ENCODE measurements at regions not wholly inside any gene's neighbourhood (a gene's known extent, or its start where the extent isn't known, plus 50 kb on each side); places are given as distances from the start of the nearest gene placed in this dataset.

DNA sequence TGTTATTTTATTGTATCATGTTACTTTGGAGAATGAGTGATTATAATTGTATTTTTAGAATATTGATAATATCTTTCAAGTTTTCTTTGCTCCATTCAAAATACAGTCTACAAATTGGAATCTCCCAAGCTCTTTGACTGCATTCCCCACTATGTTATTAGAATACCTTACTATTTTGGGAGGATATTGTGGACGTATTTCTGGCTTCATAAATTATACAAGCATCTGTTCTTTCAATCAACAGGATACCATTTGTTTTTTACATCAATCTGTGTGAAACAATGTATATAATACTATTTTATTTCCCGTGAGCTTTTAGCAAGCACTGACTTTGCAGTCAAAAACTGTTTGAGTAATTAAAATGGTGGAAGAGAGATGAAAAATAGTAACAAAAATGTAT lies 226.5 kb downstream of the PTPRC start:
- DNase-seq, result no peak

DNA sequence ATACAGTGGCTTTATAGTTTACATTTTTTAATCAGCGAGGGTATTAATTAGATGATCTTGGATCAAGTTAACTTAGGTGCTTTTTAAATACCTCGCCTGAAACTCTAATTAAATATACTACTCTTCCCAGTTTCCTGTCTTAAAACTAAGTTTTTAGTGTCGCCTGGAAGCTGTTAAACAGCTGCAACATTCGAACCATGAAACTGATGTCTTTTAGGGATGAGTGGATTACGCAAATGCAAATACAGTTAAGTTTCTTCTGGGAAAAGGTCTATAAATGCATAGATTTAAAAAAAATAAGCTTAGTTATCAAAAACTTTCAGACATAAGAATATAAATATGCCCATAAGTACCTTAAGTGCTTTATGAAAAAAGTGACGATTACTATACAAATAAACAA lies 228.3 kb downstream of the PTPRC start:
- DNase-seq, result no peak

DNA sequence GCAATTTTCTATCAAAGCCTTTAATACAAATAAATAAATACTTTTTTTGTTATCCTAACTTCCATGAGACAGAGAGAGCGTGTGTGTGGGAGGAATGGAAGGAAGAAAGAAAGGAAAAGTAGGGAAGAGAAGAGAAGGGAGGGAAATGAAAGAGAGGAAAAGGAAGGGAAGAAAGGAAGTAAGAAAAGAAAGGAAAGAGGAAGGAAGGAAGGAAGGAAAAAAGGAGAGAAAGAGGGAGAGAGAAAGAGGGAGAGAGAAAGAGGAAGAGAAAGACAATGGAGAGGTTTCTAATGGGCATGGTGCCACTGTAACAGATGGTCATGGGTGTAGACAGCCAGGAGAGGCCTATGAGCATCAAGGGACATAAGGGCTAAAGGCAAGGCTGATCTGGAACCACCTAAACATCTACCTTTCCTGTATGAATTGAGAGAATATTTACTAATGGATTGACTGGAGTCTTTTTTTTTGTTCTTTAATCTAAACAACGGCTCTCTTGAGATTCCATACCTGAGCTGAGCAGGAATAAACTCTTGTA lies 234.9 kb downstream of the PTPRC start:
- DNase-seq, result no peak

DNA sequence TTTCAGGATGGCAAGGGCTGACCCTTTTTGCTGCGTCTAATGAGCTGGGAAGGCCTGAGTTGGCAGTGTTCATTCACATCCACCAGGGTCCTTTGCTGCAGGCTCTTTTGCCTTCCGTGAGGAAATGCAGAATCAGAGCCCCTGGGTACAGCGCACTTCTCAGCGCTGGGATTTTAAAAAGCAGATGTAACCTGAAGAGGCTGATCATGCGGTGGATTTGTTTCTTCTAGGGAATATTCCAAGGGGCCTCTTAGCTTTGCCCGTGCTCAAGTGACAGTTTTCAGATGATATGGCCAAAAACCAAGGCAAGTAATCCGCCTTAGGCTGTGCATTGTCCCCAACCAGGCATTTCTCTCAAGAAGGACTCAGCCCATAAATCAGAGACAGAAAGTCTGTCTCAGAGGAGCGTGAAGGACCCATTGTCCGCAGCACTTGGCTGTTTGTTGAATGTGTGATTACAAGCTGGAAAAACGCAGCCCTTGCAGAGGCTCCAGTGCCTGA lies 237.6 kb downstream of the PTPRC start:
- DNase-seq, result peak; percentile 56 to 75

DNA sequence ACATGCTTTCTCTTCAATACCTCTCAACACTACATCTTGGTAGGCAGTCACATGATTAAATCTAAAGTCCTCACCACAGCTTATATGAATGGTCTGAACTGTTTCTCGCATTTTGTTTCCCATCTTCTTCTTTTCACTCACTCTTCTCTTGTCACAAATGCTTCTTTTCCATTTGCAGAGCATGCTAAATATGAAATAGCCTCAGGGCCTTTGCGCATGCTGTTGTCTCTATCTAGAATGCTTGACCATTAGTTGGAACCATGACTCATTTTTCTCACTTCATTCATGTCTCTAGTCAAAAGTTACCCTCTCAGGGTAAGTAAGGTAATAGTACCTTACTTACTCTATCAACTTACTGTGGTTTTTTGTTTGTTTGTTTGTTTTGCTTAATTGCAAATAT lies 239.7 kb downstream of the PTPRC start:
- no peak for DNase-seq

DNA sequence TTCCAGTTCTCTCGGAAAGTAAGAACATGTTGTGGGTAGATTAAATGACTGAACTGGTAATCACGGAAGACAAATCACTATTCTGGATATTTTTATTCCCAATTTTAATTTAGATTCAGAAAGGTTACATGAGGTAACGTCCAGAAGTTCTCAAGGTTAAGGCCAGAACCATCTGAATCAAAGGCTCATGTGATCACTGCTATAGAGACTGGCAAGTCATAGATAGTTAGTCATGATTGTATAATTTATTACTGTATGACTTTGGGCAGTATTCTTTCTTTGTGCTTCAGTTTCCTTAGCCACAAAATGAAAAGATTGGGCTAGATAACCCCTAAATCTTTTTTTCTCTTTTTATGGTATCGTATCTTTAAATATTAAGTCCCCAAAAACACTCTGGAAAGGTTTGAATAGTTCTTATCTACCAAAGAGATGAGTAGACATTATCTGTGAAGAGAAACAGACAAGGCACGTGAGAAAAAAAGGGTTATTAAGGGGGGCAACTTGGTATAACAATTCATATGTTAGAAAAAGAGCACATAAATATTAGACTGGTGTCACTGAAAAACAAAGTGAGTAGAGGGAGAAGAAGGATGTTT lies 241.0 kb downstream of the PTPRC start:
- no peak for DNase-seq

DNA sequence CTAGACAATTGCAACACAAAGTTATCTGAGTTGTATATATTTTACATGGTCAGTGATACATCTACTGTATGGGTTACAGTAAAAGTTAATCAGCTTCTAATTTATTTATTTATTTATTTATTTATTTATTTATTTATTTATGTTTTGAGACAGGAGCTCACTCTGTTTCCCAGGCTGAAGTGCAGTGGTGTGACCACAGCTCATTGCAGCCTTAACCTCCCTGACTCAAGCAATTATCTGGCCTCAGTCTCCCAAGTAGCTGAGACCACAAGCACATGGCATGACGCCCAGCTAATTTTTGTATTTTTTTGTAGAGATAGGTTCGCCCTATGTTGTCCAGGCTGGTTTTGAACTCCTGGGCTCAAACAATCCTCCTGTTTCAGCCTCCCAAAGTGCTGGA lies 241.6 kb downstream of the PTPRC start:
- DNase-seq, result no peak

DNA sequence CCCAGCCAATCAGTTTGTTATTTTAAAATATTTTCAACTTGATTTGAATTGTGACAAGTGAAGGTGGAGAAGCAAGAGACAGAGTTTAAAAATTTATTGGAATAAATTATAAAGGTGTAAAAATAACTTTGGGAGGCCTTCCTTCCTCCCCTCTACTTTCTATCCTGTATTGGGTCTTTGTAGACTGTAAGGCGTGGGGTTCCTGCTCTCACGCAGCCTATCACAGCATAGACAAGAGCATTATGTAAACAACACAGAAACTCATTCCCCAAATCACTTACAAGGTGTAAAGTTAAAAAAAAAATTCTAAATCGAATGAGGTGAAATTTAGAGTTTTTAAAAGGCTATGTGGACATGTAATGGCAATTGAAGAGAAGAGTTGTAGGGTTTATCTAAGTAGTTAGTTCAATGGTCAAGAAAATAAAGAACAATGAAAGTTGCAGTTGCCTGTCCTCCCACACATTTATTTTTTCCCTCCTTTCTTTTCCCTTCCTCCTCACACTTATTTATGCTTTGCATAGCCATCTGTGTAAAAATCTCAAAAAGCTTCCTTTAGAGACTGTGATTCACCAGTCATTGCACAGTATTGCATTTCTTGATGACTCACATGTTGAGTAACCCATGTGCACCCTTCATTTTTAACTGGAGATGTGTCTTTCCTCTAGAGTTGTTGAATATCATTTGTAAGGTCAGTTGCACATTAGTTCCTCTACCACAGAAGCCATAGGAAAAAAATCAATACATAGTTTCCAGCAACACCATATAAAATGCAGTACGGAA lies 242.2 kb downstream of the PTPRC start:
- DNase-seq, result no peak

DNA sequence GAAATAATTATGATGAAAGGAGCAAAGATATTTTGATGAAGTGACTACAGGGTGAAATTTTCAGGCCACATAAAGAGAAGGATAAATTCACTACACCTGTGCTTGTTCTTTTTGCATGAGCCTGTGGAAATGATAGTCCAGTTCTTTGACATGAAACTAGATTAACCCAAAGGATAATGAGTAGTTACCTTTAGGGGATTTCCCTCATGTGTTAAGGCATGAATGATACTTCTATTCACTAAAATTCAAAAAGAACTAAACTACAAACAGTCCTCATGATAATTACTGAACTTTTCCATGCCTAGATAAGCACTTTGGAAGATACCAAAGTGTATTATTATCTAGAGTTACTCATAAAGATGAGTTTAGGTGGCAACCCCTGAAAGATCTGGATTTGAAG lies 244.3 kb downstream of the PTPRC start:
- no peak for DNase-seq

DNA sequence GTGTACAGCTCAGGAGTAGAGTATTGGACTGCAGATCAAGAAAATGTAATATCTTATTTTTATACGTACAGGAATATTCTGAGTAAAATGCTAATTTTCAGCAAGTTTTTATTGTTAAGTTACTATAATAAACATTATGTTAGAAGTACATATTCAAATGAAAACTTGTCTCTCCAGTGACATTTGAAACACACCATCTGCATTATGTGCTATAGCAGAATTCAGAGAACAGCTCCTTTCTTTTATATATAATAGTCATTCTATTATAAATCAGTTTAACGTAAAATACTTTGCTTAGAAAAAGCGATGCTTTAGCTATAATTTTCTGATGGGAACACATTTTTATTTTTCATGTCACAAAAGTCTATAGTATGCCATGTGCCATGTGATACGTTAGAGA lies 249.0 kb downstream of the PTPRC start:
- DNase-seq, result no peak

DNA sequence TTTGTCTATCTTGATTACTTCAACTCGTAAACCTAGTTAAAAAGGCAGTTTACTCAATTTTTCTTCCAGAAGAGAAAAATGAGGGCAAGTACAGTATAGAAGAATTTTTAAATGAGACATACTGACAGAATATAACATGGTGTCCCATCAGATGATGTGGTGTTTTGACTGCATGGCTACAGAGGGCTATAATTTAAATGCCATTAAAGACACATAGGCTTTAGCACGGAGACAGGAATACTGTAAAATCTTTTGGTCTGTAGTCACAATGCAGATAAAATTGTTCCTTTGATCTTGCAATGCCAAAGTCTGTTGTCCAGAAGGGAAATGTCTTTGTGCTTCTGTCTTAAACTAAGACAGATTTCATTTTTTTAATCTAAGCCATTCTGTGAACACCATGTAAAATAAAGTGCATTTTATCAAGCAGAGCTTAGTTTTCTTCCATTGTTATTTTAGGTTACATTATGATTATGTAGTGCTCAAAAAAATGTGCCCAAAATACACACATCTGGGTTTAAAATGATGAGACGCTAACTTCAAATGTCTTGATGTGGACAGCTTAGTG lies 249.6 kb downstream of the PTPRC start:
- DNase-seq, result no peak

DNA sequence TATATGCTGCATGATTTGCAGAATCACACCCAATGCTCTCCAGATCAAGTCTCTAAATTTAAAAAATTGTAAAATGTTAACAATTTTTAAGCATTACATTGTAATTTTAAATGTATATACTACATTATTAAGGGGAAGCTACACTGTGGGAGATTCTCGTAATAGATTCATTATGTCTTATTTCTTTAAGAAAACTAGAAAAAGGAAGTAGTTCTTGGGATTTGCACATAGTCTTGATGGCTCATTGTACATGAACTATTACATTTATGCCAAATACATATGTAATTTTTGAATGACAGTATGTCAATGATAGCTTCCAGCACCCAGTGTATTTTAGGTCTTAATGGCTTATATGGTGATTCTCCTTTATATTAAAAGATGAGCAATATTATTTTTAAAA lies 250.3 kb downstream of the PTPRC start:
- DNase-seq, result no peak

DNA sequence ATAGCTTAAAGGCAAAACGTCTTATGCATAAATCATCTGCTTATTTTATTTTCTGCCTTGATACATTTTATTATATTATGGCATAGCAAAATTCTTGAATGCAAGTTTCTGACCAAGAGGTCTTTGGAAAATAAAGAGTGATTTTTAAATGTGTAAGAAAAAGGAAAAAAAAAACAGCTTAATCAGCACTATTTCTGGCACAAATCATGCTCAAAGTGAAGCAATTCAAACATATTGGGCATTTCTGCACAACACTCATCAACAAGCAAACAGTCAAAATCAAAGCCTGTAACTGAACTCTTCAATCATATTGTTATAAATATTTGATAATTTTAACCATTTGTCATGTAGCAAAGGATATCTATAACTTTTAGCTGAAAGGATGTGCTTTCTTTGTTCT lies 250.9 kb downstream of the PTPRC start:
- no peak for DNase-seq

DNA sequence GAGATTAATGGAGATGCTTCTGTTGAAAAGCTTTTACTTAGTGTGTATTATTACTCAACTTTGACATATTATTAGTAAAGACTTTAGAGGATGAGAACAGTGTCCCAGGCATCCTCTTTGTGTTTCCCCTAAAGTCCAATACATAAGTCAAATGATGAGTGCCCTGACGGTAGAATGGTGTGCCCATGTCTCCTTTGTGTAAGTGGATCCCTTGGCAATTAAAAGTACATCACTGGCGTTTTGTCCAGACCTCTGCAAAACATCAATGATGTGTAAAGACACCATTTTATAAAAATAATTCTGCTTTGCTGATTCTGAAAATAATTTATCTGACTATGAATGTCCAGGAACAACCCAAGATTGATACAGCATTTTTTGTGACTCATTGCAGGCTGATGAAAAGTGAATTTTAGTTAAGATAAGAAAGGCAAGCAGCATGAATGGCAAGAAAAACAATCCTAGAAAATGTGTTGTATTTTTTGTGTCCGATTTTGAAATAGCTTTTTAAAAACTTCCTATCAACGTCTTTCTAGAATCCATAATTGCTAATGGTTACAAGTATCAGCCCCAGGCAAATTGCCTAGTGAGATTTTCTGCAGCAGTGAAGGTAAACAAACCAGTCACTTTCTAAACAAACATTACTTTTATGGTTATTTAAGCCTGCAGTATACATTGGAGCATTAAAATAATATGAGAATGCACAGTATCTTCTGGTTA lies 251.5 kb downstream of the PTPRC start:
- no peak for DNase-seq

DNA sequence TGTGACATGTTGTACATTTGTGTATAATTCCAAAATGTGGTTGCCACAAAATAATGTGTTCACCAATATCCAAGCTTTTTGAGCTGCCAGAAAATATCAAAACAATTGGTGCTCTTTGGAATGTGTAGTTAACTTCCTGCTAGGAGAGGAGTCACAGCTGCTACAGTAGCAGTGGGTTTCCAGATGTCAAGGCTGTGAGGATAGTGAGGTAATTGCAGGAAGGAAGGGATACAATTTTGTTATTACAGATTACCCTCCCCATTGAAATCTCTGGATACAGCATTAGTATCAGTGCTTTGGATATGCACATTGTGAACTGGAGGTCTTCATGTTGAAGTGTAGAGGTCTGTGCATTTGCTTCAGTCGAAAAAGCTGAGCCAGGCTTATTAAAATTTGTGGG lies 253.2 kb downstream of the PTPRC start:
- DNase-seq, result no peak

DNA sequence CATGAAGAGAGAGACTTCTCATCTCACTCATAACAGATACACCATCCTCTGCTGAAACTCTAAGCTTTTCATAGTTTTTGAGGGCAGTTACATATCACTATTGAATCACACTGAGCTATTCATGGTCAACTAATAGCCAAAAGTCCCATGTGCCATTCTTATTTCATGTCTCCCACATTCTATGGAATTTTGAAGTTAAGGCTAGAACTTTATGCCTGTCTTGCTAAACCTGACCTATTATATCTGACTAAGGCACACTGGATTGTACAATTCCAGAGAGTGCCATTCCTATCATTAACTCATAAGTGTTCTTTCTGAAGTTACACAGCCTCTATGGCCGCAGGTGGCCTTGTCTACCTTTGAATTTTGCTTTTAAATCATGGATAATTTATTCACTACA lies 254.3 kb downstream of the PTPRC start:
- no peak for DNase-seq

DNA sequence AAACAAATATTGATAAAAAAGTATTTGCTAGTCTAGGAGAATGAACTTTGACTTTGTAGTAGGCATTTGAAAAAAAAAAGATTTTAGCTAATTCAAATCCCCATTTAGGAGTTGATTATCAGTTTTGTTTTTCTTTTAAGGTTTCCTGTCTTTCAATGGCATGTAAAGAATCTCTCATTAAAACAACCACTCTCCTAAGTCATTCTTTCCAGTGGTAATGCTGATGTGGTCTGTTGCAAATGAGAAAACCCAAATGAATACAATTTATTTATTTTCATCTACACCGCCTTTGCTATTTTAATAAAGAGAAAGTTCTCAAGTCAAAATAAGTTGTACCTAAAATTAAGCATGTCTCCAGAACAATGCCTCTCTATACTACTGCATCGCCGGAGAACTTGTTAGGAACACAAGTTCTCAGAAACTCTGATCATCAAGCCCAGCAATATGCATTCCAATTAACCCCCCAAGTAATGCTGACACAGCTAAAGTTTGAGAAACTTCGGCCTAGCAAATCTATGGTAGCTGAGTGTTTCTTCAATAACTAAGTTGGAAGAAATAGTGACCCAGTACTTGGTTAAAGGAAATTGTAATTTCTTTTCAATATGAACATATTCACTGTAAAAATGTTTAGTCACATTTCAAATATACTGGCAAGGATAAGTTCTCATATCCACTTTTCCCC lies 255.1 kb downstream of the PTPRC start:
- DNase-seq, result no peak

DNA sequence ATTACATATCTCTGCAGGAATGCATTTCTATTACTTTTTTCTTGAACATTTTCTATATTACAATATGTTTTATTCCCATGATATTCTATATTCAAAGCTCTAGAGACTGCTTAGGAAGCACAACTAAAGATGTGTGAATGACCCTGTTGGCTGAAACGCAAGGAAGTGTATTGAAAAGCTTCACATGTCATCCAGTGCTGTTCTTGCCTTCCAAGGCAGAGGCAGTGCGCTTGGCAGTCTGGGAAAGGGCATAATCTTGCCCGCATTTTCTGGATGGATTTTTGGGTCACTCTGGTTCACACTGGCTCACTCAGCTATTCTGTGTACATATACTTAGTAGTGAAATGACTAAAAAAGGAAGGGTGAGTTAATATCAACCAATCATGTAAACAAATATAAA lies 262.4 kb downstream of the PTPRC start:
- DNase-seq, result no peak

DNA sequence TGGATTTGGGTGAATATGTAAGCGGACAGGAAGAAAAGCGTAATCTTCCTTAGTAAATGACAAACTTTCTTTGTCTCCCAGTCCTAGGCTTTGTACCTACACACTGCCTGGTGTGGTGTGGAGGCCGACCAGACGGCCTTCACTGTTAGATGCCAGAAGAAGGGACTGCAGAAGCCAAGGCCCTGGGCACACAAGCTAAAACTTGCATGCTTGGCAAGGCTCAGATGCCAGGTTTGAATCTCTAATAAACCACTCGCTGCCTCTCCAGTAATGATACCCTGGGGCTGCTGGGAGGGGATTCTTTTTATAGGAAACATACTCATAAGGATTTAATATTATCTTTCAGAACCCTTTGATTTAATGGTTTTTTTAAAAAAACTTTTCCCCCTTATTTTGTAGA lies 263.8 kb downstream of the PTPRC start:
- DNase-seq, result no peak

DNA sequence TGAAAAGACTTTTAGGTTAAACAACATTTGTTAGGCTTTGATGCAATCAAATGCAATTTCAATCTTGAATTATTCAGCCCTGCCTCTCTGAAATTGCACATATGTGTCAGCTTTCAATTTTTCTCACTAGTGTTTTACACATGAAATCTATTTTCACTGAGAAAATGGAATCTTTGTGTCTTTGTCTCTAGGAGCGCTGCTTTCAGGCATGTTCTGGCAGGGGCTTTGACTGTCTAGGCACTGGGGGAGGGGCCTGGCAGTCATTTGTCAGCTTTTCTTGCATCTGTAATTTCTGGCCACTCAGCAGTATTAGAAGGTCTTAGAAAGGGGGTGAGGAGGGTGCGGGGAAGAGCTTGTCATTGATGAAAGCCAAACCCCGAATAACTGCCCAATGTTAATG lies 264.4 kb downstream of the PTPRC start:
- no peak for DNase-seq

DNA sequence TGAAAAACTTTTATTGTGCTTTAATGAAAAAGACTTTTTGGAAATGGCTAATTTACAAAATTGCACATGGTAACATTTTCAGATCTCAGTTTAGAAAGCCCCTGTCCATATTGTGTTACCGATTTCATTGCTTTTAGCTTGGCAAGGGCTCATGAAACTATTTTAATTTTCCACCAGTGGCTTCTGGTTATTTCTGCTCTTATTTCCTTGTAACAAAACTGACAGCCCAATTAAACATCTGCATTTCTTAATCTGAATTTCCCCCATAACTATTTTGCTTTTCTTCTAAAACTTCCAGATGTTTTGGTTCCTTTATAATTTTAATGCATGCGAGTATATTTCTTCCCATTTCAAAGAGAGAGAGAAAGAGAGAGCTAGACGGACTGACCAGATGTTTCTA lies 264.8 kb downstream of the PTPRC start:
- DNase-seq, result no peak

DNA sequence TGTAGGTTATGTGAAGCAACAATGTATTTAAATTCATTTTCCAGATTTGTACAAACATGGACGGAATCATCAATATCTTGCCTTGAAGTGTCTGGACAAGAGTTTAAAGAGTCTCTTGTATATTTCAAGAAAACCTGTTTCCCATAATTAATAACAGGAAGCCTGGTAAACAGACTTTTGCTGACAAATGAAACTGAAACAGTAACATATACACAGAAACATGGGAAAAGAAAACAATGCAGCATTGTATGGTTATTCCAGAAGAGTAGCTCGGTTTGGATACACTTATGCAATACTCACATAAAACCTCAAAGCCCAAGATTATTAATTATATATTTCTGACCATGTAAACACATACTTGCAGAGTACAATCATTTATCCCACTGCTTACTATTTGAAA lies 265.5 kb downstream of the PTPRC start:
- no peak for DNase-seq

Measured in NCI-H187 (cell line).